NCI-H1417 (cell line): ENCODE measurements at regions not wholly inside any gene's neighbourhood (a gene's known extent, or its start where the extent isn't known, plus 50 kb on each side); places are given as distances from the start of the nearest gene placed in this dataset.
"Not testable (repeated sequence)": the region's sequence is repeated elsewhere in the genome, so short reads cannot be mapped to it uniquely, and the experiment has no call there.

ENCODE experiments used
- DNase-seq, 3 experiments: peaks; one replicate each; lab custom pipeline; 2025; lab: John Stamatoyannopoulos, UW

GRCh38 chr4:17236686-17237085 is 275.2 kb downstream of the QDPR start:
- no peak for DNase-seq

GRCh38 chr4:17234678-17235077 is 277.2 kb downstream of the QDPR start:
- no peak for DNase-seq

- DNase-seq: no peak
Measured at GRCh38 chr4:17232566-17233253, 279.2 kb downstream of the QDPR start.

GRCh38 chr4:17231880-17232475 is 279.9 kb downstream of the QDPR start:
- DNase-seq: not testable (repeated sequence)

GRCh38 chr4:17230727-17231126 is 281.2 kb downstream of the QDPR start:
- no peak for DNase-seq

GRCh38 chr4:17220816-17221215 is 291.1 kb downstream of the QDPR start:
- DNase-seq: no peak

- no peak for DNase-seq
Measured at GRCh38 chr4:17218786-17219185, 293.1 kb downstream of the QDPR start.

- peak in 1 of 3 experiments; percentile 5 for DNase-seq
Measured at GRCh38 chr4:17206829-17207801, 304.8 kb downstream of the QDPR start.

- no peak for DNase-seq
Measured at GRCh38 chr4:17204908-17205307, 306.5 kb upstream of the LDB2 start.

- no peak for DNase-seq
Measured at GRCh38 chr4:17203797-17204196, 305.4 kb upstream of the LDB2 start.

- no peak for DNase-seq
Measured at GRCh38 chr4:17197070-17197469, 298.6 kb upstream of the LDB2 start.

- no peak for DNase-seq
Measured at GRCh38 chr4:17195461-17196275, 297.2 kb upstream of the LDB2 start.

GRCh38 chr4:17194586-17194985 is 296.1 kb upstream of the LDB2 start:
- no peak for DNase-seq

- DNase-seq: no peak
Measured at GRCh38 chr4:17189759-17190158, 291.3 kb upstream of the LDB2 start.

GRCh38 chr4:17189401-17189720 is 290.9 kb upstream of the LDB2 start:
- no peak for DNase-seq

- no peak for DNase-seq
Measured at GRCh38 chr4:17188547-17189400, 290.3 kb upstream of the LDB2 start.

- DNase-seq: no peak
Measured at GRCh38 chr4:17188125-17188524, 289.7 kb upstream of the LDB2 start.

GRCh38 chr4:17187003-17187402 is 288.6 kb upstream of the LDB2 start:
- DNase-seq: no peak

- DNase-seq: no peak
Measured at GRCh38 chr4:17182888-17183287, 284.4 kb upstream of the LDB2 start.

GRCh38 chr4:17174751-17175150 is 276.3 kb upstream of the LDB2 start:
- no peak for DNase-seq

GRCh38 chr4:17173300-17173699 is 274.9 kb upstream of the LDB2 start:
- DNase-seq: peak in 1 of 3 experiments; percentile 5
